ENCODE measurements at regions not wholly inside any gene's neighbourhood (a gene's known extent, or its start where the extent isn't known, plus 50 kb on each side); places are given as distances from the start of the nearest gene placed in this dataset.

GRCh38 chr5:6260846-6261245, 117.5 kb downstream of the MED10 start (continued):
- TF ChIP-seq, protein P1, sequence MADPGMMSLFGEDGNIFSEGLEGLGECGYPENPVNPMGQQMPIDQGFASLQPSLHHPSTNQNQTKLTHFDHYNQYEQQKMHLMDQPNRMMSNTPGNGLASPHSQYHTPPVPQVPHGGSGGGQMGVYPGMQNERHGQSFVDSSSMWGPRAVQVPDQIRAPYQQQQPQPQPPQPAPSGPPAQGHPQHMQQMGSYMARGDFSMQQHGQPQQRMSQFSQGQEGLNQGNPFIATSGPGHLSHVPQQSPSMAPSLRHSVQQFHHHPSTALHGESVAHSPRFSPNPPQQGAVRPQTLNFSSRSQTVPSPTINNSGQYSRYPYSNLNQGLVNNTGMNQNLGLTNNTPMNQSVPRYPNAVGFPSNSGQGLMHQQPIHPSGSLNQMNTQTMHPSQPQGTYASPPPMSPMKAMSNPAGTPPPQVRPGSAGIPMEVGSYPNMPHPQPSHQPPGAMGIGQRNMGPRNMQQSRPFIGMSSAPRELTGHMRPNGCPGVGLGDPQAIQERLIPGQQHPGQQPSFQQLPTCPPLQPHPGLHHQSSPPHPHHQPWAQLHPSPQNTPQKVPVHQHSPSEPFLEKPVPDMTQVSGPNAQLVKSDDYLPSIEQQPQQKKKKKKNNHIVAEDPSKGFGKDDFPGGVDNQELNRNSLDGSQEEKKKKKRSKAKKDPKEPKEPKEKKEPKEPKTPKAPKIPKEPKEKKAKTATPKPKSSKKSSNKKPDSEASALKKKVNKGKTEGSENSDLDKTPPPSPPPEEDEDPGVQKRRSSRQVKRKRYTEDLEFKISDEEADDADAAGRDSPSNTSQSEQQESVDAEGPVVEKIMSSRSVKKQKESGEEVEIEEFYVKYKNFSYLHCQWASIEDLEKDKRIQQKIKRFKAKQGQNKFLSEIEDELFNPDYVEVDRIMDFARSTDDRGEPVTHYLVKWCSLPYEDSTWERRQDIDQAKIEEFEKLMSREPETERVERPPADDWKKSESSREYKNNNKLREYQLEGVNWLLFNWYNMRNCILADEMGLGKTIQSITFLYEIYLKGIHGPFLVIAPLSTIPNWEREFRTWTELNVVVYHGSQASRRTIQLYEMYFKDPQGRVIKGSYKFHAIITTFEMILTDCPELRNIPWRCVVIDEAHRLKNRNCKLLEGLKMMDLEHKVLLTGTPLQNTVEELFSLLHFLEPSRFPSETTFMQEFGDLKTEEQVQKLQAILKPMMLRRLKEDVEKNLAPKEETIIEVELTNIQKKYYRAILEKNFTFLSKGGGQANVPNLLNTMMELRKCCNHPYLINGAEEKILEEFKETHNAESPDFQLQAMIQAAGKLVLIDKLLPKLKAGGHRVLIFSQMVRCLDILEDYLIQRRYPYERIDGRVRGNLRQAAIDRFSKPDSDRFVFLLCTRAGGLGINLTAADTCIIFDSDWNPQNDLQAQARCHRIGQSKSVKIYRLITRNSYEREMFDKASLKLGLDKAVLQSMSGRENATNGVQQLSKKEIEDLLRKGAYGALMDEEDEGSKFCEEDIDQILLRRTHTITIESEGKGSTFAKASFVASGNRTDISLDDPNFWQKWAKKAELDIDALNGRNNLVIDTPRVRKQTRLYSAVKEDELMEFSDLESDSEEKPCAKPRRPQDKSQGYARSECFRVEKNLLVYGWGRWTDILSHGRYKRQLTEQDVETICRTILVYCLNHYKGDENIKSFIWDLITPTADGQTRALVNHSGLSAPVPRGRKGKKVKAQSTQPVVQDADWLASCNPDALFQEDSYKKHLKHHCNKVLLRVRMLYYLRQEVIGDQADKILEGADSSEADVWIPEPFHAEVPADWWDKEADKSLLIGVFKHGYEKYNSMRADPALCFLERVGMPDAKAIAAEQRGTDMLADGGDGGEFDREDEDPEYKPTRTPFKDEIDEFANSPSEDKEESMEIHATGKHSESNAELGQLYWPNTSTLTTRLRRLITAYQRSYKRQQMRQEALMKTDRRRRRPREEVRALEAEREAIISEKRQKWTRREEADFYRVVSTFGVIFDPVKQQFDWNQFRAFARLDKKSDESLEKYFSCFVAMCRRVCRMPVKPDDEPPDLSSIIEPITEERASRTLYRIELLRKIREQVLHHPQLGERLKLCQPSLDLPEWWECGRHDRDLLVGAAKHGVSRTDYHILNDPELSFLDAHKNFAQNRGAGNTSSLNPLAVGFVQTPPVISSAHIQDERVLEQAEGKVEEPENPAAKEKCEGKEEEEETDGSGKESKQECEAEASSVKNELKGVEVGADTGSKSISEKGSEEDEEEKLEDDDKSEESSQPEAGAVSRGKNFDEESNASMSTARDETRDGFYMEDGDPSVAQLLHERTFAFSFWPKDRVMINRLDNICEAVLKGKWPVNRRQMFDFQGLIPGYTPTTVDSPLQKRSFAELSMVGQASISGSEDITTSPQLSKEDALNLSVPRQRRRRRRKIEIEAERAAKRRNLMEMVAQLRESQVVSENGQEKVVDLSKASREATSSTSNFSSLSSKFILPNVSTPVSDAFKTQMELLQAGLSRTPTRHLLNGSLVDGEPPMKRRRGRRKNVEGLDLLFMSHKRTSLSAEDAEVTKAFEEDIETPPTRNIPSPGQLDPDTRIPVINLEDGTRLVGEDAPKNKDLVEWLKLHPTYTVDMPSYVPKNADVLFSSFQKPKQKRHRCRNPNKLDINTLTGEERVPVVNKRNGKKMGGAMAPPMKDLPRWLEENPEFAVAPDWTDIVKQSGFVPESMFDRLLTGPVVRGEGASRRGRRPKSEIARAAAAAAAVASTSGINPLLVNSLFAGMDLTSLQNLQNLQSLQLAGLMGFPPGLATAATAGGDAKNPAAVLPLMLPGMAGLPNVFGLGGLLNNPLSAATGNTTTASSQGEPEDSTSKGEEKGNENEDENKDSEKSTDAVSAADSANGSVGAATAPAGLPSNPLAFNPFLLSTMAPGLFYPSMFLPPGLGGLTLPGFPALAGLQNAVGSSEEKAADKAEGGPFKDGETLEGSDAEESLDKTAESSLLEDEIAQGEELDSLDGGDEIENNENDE (IDR thresholded peaks at IDR 0.05; ENCODE audit: insufficient replicate concordance, low read length): no peak
- no peak for TF ChIP-seq KDM5A (IDR thresholded peaks at IDR 0.05; ENCODE audit: low read length)
- no peak for TF ChIP-seq RBBP5 (IDR thresholded peaks at IDR 0.05; ENCODE audit: borderline replicate concordance, low read depth, low read length)
- TF ChIP-seq POU5F1 (IDR thresholded peaks at IDR 0.05; ENCODE audit: low read depth, low read length): no peak
- TF ChIP-seq POLR2AphosphoS5 (IDR thresholded peaks at IDR 0.05; ENCODE audit: low read depth, low read length): no peak
- TF ChIP-seq BRCA1 (IDR thresholded peaks at IDR 0.05; ENCODE audit: low read depth, low read length): no peak
- TF ChIP-seq NRF1 (IDR thresholded peaks at IDR 0.05; ENCODE audit: low read depth, low read length): no peak
- TF ChIP-seq HDAC6 (IDR thresholded peaks at IDR 0.05; ENCODE audit: low read depth, low read length): no peak
- no peak for TF ChIP-seq YY1 (IDR thresholded peaks at IDR 0.05; ENCODE audit: low read depth, low read length)
- TF ChIP-seq, protein P2, sequence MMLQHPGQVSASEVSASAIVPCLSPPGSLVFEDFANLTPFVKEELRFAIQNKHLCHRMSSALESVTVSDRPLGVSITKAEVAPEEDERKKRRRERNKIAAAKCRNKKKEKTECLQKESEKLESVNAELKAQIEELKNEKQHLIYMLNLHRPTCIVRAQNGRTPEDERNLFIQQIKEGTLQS (IDR thresholded peaks at IDR 0.05; ENCODE audit: insufficient read depth, low read depth, low read length): no peak
- TF ChIP-seq CHD1 (IDR thresholded peaks at IDR 0.05; ENCODE audit: low read depth, low read length): no peak
- TF ChIP-seq CTBP2 (IDR thresholded peaks at IDR 0.05; ENCODE audit: borderline replicate concordance, insufficient read depth, insufficient read length, low read length): no peak
- no peak for TF ChIP-seq POLR2A (IDR thresholded peaks at IDR 0.05; ENCODE audit: control extremely low read depth in 1 of 2, low read depth in 2 of 2, low read length in 2 of 2)

Data from H1 (cell line).